ENCODE measurements at regions not wholly inside any gene's neighbourhood (a gene's known extent, or its start where the extent isn't known, plus 50 kb on each side); places are given as distances from the start of the nearest gene placed in this dataset.

GRCh38 chr6:78797270-78797669, 70.1 kb upstream of the IRAK1BP1 start:
- ATAC-seq (ENCODE audit: low read depth) (no peak), DNase-seq (no peak)
- intact Hi-C loops (cut with micrococcal nuclease) (no loop called here), in situ Hi-C loops (cut with MboI; ENCODE audit: low sequenced_read_pairs) (no loop called here), dilution Hi-C loops (cut with HindIII; ENCODE audit: low sequenced_read_pairs, unreplicated experiment) (no loop called here)
- Histone ChIP-seq H3K4me1 (ENCODE audit: control insufficient read depth, insufficient read depth, low read length) (no peaks in the 10 kb centered on the region), H3K36me3 (ENCODE audit: control insufficient read depth, insufficient read depth, low read length) (no peaks in the 10 kb centered on the region), H4K20me1 (ENCODE audit: insufficient read depth, low read length) (no peaks in the 10 kb centered on the region), H2AFZ (replicated peaks; ENCODE audit: low read length, poor library complexity) (no peak overlapping the region), H4K8ac (ENCODE audit: low read depth in 2 of 2, low read length in 2 of 2) (no peak overlapping the region), H3K9me3 (ENCODE audit: control insufficient read depth, insufficient read depth, low read length) (no peaks in the 10 kb centered on the region), H3K14ac (replicated peaks; ENCODE audit: low read depth, low read length) (no peak overlapping the region), H3K4me3 (ENCODE audit: insufficient read depth, low read depth, low read length) (no peak overlapping the region), H3K18ac (ENCODE audit: low read depth, low read length) (no peak overlapping the region), H4K5ac (ENCODE audit: low read depth, low read length) (no peak overlapping the region), H3K27ac (ENCODE audit: insufficient read depth, low read length) (no peak overlapping the region), H3K9me1 (ENCODE audit: insufficient read depth, low read length) (no peaks in the 10 kb centered on the region), H2BK20ac (ENCODE audit: low read depth, low read length) (no peak overlapping the region), H2BK120ac (ENCODE audit: low read depth, low read length) (no peak overlapping the region), H2BK5ac (ENCODE audit: low read depth, low read length, poor library complexity, severe bottlenecking) (no peak overlapping the region), H3K4me2 (ENCODE audit: low read depth, low read length) (no peak overlapping the region), H2AK9ac (replicated peaks; ENCODE audit: low read depth, low read length, poor library complexity) (no peak overlapping the region), H2BK15ac (ENCODE audit: low read depth, low read length) (no peak overlapping the region), H3K4ac (ENCODE audit: low read depth, low read length) (no peak overlapping the region), H3K79me1 (ENCODE audit: low read depth in 1 of 2, low read length in 2 of 2) (no peaks in the 10 kb centered on the region), H4K91ac (ENCODE audit: insufficient read depth, low read depth, low read length) (no peak overlapping the region), H3K56ac (ENCODE audit: extremely low read depth, insufficient read depth, low read length) (no peak overlapping the region), H2AK5ac (ENCODE audit: low read depth, low read length) (no peak overlapping the region), H3K9ac (ENCODE audit: low read depth, low read length) (no peak overlapping the region), H3K27me3 (ENCODE audit: control insufficient read depth, insufficient read depth, low read length) (no peaks in the 10 kb centered on the region), H3K23ac (ENCODE audit: low read depth, low read length) (no peak overlapping the region)
- no peak for TF ChIP-seq MAFK (IDR thresholded peaks at IDR 0.05; ENCODE audit: low read depth, low read length)
- ChIA-PET POLR2A (ENCODE audit: unreplicated experiment) (no interaction called here), CTCF (no interaction called here)
- BruUV-seq (replicated peaks) = no TSS peak

All from IMR-90 (cell line).